KBM-7 (cell line): ENCODE measurements at regions not wholly inside any gene's neighbourhood (a gene's known extent, or its start where the extent isn't known, plus 50 kb on each side); places are given as distances from the start of the nearest gene placed in this dataset.
"Not testable (repeated sequence)": the region's sequence is repeated elsewhere in the genome, so short reads cannot be mapped to it uniquely, and the experiment has no call there.

Experiments used
- DNase-seq: peaks from one replicate; pipeline ENCODE4 v3.0.0-alpha.2; 2015
- in situ Hi-C: fragments of 300-500 bp; cut with MboI; formaldehyde crosslinking; loops from 2 replicates; pipeline ENCODE4 v1.14.3; 2020; ENCODE audit warnings: low sequenced_read_pairs, low pct_unique_long_range_greater_than_20kb, mixed read lengths

DNA sequence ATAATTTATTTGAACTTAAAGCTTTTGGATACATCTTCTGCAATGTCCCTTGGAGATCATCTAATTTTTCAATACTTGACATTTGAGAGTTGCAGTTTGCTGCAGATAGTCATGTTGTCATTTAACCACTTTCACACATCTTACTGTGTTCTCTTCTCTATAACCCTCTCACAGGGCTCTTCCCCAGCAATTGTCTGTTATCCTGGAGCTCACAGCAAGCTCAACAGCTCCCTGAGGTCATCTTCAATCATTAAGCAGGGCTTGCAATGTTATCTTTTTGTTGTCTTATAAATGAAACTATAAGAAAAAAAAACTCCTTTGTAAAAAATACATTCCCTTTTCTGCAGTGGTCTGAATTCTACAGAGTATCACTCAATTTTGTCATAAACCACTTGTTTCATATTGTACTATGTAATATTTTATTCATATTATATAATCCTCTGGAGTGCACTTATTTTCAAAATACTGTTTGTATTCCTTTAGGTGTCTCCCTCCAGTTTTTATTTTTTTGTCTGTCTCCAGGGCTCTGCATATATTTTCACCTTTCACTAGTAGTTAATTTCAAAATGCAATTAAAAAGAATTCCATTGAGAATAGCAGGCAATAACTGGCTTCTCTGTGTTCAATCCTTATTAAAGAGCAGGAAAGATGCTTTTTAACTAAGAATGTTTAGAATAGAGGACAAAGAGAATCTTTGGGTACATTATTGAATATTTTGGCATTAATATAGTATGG lies 106.3 kb upstream of the ARSJ start:
- in situ Hi-C loops = no loop called here
- no peak for DNase-seq

- no peak for DNase-seq
- in situ Hi-C loops = no loop called here
Measured at GRCh38 chr4:114087596-114088230, 108.3 kb upstream of the ARSJ start.

DNA sequence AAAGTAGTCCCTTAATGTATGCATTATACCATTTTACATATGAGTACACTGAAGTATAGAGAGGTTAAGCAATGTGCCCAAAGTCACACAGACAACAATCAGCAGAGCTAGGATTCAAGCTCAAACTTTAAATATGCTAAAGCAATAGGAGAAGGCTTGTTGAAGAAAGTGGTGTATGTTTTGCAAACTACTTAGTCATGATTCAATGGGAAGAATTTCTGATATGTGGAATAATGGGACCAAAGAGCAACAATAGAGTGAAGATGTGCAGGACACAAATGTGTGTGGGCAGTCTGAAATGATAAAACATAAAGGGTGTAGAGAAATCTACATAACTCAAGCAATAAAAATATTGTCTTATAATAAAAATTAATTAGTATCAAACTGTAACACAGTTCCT lies 109.0 kb upstream of the ARSJ start:
- DNase-seq = no peak
- in situ Hi-C loops = no loop called here

- in situ Hi-C loops = no loop called here
- DNase-seq = no peak
Measured at GRCh38 chr4:114091546-114091945, 112.1 kb upstream of the ARSJ start.

GRCh38 chr4:114093221-114093715 lies 113.8 kb upstream of the ARSJ start:
- in situ Hi-C loops = no loop called here
- no peak for DNase-seq

- no peak for DNase-seq
- in situ Hi-C loops = no loop called here
Measured at GRCh38 chr4:114100288-114101031, 121.0 kb upstream of the ARSJ start.

- in situ Hi-C loops = no loop called here
- no peak for DNase-seq
Measured at GRCh38 chr4:114103908-114104307, 124.5 kb upstream of the ARSJ start.

DNA sequence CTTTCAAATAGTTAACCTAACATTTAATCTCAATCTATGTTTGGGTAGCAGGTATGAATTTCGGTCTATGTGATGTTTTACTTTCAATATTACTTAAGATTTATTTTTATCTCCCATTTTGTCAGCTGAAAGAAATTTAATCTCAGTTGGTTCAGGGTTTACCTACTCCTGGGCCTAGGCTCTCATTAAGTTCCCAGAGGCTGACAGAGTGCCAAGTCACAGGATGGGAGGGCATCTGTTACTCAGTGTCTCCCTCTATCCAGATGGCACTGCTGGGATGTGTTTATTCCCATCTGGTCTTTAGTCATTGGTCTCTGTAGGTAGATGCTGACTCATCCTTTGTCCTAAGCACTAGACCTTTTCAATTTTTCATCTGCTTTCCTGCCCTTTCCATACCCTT lies 129.4 kb upstream of the ARSJ start:
- DNase-seq = no peak
- in situ Hi-C loops = no loop called here

GRCh38 chr4:114109776-114110175 lies 130.3 kb upstream of the ARSJ start:
- in situ Hi-C loops = no loop called here
- DNase-seq = no peak

GRCh38 chr4:114115526-114115925 lies 136.1 kb upstream of the ARSJ start:
- in situ Hi-C loops = no loop called here
- no peak for DNase-seq

- in situ Hi-C loops = no loop called here
- DNase-seq = no peak
Measured at GRCh38 chr4:114116861-114117260, 137.4 kb upstream of the ARSJ start.

- in situ Hi-C loops = no loop called here
- DNase-seq = no peak
Measured at GRCh38 chr4:114121221-114121620, 141.8 kb upstream of the ARSJ start.

DNA sequence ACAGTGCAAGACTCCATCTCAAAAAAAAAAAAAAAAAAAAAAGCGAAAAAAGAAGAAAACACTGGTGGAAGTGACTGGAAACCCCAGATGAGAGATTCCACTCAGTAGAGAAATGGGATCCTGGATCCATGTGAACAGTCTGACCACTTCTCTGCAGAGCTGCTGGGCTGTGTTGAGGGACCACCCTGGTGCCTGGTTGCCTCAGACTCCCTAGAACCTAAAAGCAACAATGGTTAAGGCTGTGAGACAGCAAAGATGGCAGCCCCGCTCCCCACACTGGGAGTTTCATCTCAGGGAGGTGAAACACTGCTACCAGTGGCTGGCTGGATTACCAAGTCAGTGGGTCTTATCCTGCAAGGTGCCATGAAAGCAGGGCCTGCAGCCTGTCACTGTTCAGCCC lies 152.8 kb upstream of the ARSJ start:
- in situ Hi-C loops = no loop called here
- DNase-seq = no peak

DNA sequence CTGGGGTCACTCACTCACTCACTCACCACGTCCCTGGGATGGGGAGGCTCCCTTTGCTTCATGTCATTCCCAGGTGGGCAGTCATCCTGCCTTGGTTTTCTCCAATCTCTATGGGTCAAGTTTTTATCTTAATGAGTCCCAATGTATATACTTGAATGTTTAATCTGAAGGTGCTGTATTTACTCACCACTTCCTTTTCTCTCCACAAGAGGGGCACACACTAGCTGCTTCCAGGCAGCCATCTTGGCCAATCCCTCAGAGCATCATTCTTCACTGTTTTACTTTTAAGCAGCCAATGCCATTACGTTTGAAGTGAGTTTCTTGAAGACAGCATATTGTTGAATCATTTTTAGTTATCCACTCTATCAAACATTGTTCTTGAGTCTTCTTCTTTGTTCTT lies 153.4 kb upstream of the ARSJ start:
- DNase-seq = peak; percentile 3
- in situ Hi-C loops = no loop called here

DNA sequence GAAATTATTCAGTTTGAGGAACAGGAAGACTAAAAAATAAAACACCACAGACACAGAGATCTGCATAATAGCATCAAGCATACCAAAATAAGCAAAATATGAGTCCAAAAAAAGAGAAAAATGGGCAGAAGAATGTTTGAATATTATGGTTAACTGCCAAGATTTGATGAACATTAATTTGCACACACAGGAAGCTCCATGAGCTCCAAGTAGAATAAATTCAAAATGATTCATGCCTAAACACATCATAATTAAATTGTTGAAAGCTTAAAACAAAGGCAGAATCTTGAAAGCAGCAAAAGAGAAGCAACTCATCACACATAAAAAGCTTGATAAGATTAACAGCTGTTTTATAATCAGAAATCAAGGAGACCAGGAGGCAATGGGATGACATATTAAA lies 156.6 kb upstream of the ARSJ start:
- in situ Hi-C loops = no loop called here
- DNase-seq = no peak

GRCh38 chr4:114137984-114138383 lies 158.5 kb upstream of the ARSJ start:
- in situ Hi-C loops = no loop called here
- no peak for DNase-seq

- DNase-seq = no peak
- in situ Hi-C loops = no loop called here
Measured at GRCh38 chr4:114146947-114147618, 167.6 kb upstream of the ARSJ start.

GRCh38 chr4:114147619-114148208 lies 168.3 kb upstream of the ARSJ start:
- in situ Hi-C loops = not testable (repeated sequence)
- peak; percentile 30 for DNase-seq

DNA sequence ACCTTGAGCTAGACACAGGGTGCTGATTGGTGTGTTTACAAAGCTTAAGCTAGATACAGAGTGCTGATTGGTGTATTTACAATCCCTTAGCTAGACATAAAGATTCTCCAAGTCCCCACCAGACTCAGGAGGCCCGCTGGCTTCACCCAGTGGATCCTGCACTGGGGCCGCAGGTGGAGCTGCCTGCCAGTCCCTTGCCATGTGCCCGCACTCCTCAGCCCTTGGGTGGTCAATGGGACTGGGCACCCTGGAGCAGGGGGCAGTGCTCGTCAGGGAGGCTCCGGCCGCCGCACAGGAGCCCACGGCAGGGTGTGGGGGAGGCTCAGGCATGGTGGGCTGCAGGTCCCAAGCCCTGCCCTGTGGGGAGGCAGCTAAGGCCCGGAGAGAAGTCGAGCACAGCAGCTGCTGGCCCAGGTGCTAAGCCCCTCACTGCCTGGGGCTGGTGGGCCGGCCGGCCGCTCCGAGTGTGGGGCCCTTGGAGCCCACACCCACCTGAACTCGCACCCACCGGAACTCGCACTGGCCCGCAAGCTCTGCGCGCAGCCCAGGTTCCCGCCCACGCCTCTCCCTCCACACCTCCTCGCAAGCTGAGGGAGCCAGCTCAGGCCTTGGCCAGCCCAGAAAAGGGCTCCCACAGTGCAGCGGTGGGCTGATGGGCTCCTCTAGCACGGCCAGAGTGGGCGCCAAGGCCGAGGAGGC lies 169.1 kb upstream of the ARSJ start:
- DNase-seq, in situ Hi-C loops: not testable (repeated sequence)
